ENCODE measurements at regions not wholly inside any gene's neighbourhood (a gene's known extent, or its start where the extent isn't known, plus 50 kb on each side); places are given as distances from the start of the nearest gene placed in this dataset.

GRCh38 chr6:169014211-169015197 lies 239.1 kb downstream of the THBS2 start:
- TF ChIP-seq POLR2AphosphoS5 (IDR thresholded peaks at IDR 0.05; ENCODE audit: borderline replicate concordance, low read depth, low read length) (no peak), EZH2 (IDR thresholded peaks at IDR 0.05) (no peak), FOXP2 (optimal IDR thresholded peaks at IDR 0.05; ENCODE audit: control extremely low read depth, extremely low read length, insufficient read depth) (no peak)
